ENCODE measurements at regions not wholly inside any gene's neighbourhood (a gene's known extent, or its start where the extent isn't known, plus 50 kb on each side); places are given as distances from the start of the nearest gene placed in this dataset.

- TF ChIP-seq, protein P1, sequence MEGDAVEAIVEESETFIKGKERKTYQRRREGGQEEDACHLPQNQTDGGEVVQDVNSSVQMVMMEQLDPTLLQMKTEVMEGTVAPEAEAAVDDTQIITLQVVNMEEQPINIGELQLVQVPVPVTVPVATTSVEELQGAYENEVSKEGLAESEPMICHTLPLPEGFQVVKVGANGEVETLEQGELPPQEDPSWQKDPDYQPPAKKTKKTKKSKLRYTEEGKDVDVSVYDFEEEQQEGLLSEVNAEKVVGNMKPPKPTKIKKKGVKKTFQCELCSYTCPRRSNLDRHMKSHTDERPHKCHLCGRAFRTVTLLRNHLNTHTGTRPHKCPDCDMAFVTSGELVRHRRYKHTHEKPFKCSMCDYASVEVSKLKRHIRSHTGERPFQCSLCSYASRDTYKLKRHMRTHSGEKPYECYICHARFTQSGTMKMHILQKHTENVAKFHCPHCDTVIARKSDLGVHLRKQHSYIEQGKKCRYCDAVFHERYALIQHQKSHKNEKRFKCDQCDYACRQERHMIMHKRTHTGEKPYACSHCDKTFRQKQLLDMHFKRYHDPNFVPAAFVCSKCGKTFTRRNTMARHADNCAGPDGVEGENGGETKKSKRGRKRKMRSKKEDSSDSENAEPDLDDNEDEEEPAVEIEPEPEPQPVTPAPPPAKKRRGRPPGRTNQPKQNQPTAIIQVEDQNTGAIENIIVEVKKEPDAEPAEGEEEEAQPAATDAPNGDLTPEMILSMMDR (IDR thresholded peaks at IDR 0.05; ENCODE audit: insufficient read depth, low read depth, low read length, missing control alignments) = no peak
- no peak overlapping the region for H3K4me3 ChIP-seq (ENCODE audit: low read depth, low read length)
- DNase-seq (ENCODE audit: low read depth) = no peak
Observed at GRCh38 chr15:47954196-47954595, 166.6 kb upstream of the SLC24A5 start.

DNA sequence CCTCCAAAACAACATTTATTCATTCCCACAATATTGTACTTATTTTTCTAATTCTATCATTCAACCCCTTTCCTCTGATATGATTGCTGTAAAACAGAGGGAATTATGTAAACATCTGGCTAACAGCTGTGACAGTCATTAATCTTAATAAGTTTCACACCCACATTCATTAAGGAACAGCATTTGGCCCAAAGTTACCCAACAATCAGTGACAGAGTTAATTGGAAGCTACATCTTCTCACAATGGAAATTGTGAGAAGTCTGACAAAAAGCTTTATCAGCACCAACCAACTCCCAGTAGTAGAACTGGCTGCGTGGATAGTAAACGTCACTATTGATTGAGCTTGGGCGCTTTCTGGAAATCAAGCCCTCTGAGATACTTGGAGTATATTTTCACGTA, 165.8 kb upstream of the SLC24A5 start:
- TF ChIP-seq, protein P1 (IDR thresholded peaks at IDR 0.05; ENCODE audit: insufficient read depth, low read depth, low read length, missing control alignments) = no peak
- no peak for DNase-seq (ENCODE audit: low read depth)
- no peak overlapping the region for H3K4me3 ChIP-seq (ENCODE audit: low read depth, low read length)

- DNase-seq (ENCODE audit: low read depth) = peak; percentile 37
- no peak overlapping the region for H3K4me3 ChIP-seq (ENCODE audit: low read depth, low read length)
- TF ChIP-seq, protein P1 (IDR thresholded peaks at IDR 0.05; ENCODE audit: insufficient read depth, low read depth, low read length, missing control alignments) = no peak
Observed at GRCh38 chr15:47959617-47960413, 161.0 kb upstream of the SLC24A5 start.

GRCh38 chr15:47961401-47962090, 159.2 kb upstream of the SLC24A5 start:
- DNase-seq (ENCODE audit: low read depth) = peak; percentile 91
- TF ChIP-seq, protein P1 (IDR thresholded peaks at IDR 0.05; ENCODE audit: insufficient read depth, low read depth, low read length, missing control alignments) = no peak
- peak overlapping the region; percentile 19; the same call in 1 of the 2 replicates for H3K4me3 ChIP-seq (ENCODE audit: low read depth, low read length)

DNA sequence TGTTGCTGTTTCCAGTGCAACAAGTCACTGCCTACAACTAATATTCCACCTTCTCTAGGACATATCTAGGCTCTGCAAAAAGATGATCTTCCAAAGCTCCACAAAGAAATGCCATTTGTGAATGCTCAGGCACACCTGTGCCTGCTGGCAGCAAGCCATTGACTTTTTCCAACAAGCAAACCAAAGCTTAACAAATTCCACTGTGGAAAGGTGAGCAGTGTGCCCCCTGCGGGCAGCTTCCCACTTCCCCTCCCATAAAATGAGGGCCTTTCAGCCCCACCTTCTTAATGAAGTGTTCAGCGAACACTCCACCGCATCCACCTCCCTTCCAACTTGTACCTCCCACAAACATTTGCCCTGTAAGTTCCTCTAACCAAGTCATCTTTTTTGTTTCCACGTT, 157.5 kb upstream of the SLC24A5 start:
- no peak for DNase-seq (ENCODE audit: low read depth)
- TF ChIP-seq, protein P1 (IDR thresholded peaks at IDR 0.05; ENCODE audit: insufficient read depth, low read depth, low read length, missing control alignments) = no peak
- no peak overlapping the region for H3K4me3 ChIP-seq (ENCODE audit: low read depth, low read length)

GRCh38 chr15:47964229-47964628, 156.6 kb upstream of the SLC24A5 start:
- DNase-seq (ENCODE audit: low read depth) = no peak
- TF ChIP-seq, protein P1 (IDR thresholded peaks at IDR 0.05; ENCODE audit: insufficient read depth, low read depth, low read length, missing control alignments) = no peak
- no peak overlapping the region for H3K4me3 ChIP-seq (ENCODE audit: low read depth, low read length)
